GM20431 (cell line): ENCODE measurements at regions not wholly inside any gene's neighbourhood (a gene's known extent, or its start where the extent isn't known, plus 50 kb on each side); places are given as distances from the start of the nearest gene placed in this dataset.
"Not testable (repeated sequence)": the region's sequence is repeated elsewhere in the genome, so short reads cannot be mapped to it uniquely, and the experiment has no call there.

Experiments
- in situ Hi-C: fragments of 300-500 bp; cut with MseI, MboI; formaldehyde crosslinking; loops from one replicate; pipeline ENCODE4 v1.15.0; 2020; ENCODE audit warnings: low sequenced_read_pairs; ENCODE audit not compliant: unreplicated experiment

DNA sequence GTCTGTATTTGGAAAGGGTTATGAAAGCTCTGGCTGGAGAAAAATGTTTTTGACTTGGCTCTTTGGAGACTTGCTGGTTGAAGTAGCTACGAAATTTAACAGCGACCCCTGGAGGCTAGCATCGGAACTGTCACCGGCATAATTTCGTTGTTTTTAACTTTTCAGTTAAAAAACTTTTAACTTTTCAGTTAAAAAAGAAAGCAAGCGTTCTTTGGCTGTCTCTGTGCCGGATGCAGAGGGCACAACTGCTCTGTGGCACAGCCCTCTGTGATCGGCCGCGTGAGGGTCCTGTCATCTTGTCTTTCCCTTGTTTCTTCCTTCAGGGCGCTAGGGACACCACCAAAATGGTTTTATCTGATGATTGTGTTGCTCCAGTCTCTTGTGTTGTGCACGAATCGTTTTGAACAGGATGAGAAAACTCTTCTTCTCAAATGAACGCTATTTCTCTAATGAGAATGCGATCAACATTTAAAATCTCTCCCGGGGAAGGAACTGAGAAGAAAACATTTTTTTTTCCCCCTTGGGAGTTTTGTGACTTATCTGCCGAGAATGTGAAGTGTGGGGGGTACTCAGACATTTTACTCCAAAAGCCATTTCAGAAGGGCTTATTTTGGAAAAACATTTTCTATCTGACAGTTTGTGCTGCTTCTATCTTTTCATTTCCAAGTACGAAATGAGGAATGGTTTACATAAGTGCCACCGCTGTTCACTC is 57.1 kb downstream of the ADCYAP1 start:
- in situ Hi-C loops = no loop called here

- in situ Hi-C loops = no loop called here
These were observed 58.6 kb downstream of the ADCYAP1 start for GRCh38 chr18:963276-963675.

GRCh38 chr18:965921-966758 is 61.5 kb downstream of the ADCYAP1 start:
- in situ Hi-C loops = no loop called here

GRCh38 chr18:966759-967576 is 62.3 kb downstream of the ADCYAP1 start:
- in situ Hi-C loops = no loop called here

DNA sequence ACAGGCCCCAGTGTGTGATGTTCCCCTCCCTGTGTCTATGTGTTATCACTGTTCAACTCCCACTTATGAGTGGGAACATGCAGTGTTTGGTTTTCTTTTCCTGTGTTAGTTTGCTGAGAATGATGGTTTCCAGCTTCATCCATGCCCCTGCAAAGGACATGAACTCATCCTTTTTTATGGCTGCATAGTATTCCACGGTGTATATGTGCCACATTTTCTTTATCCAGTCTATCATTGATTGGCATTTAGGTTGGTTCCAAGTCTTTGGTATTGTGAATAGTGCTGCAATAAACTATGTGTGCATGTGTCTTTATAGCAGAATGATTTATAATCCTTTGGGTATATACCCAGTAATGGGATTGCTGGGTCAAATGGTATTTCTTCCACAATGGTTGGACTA is 64.2 kb downstream of the ADCYAP1 start:
- in situ Hi-C loops = not testable (repeated sequence)

DNA sequence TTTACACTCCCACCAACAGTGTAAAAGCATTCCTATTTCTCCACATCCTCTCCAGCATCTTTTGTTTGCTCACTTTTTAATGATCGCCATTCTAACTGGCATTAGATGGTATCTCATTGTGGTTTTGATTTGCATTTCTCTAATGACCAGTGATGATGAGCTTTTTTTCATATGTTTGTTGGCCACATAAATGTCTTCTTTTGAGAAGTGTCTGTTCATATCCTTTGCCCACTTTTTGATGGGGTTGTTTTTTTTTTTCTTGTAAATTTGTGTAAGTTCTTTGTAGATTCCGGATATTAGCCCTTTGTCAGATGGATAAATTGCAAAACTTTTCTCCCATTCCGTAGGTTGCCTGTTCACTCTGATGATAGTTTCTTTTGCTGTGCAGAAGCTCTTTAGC is 64.6 kb downstream of the ADCYAP1 start:
- in situ Hi-C loops = not testable (repeated sequence)

DNA sequence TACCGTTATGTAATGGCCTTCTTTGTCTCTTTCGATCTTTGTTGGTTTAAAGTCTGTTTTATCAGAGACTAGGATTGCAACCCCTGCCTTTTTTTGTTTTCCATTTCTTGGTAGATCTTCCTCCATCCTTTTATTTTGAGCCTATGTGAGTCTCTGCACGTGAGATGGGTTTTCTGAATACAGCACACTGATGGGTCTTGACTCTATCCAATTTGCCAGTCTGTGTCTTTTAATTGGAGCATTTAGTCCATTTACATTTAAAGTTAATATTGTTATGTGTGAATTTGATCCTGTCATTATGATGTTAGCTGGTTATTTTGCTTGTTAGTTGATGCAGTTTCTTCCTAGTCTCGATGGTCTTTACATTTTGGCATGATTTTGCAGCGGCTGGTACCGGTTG is 69.9 kb downstream of the ADCYAP1 start:
- in situ Hi-C loops = not testable (repeated sequence)

GRCh38 chr18:976393-977128 is 71.9 kb downstream of the ADCYAP1 start:
- in situ Hi-C loops = not testable (repeated sequence)

DNA sequence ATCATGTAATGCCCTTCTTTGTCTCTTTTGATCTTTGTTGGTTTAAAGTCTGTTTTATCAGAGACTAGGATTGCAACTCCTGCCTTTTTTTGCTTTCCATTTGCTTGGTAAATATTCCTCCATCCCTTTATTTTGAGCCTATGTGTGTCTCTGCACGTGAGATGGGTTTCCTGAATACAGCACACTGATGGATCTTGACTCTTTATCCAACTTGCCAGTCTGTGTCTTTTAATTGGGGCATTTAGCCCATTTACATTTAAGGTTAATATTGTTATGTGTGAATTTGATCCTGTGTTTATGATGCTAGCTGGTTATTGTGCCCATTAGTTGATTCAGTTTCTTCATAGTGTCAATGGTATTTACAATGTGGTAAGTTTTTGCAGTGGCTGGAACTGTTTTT is 72.7 kb downstream of the ADCYAP1 start:
- in situ Hi-C loops = not testable (repeated sequence)

GRCh38 chr18:977732-978131 is 73.1 kb downstream of the ADCYAP1 start:
- in situ Hi-C loops = not testable (repeated sequence)

- in situ Hi-C loops = no loop called here
These were observed 75.9 kb downstream of the ADCYAP1 start for GRCh38 chr18:980586-980985.

GRCh38 chr18:984004-984403 is 79.3 kb downstream of the ADCYAP1 start:
- in situ Hi-C loops = no loop called here

- in situ Hi-C loops = no loop called here
These were observed 80.6 kb downstream of the ADCYAP1 start for GRCh38 chr18:985212-985661.

GRCh38 chr18:986051-986450 is 81.4 kb downstream of the ADCYAP1 start:
- in situ Hi-C loops = no loop called here

DNA sequence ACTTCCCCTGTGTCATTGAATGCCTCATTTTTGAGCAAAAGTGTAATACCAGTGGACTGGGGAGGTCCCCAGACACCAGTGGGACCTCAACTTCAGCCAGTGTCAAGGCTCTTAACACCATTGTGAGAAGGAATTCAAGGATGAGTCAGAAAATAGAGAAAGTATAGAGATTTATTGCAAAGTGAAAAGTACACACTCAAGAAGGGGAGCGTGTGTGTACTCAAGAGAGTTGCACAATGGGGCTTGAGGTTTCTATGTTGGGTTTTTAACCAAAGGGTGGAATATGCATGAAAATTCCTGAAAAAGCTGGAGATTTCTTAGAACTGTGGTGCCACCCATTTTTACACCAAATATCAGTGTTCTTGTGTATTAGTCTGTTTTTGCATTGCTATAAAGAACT is 81.9 kb downstream of the ADCYAP1 start:
- in situ Hi-C loops = no loop called here

GRCh38 chr18:987325-988186 is 82.9 kb downstream of the ADCYAP1 start:
- in situ Hi-C loops = no loop called here

- in situ Hi-C loops = no loop called here
These were observed 84.8 kb downstream of the ADCYAP1 start for GRCh38 chr18:989425-989824.

DNA sequence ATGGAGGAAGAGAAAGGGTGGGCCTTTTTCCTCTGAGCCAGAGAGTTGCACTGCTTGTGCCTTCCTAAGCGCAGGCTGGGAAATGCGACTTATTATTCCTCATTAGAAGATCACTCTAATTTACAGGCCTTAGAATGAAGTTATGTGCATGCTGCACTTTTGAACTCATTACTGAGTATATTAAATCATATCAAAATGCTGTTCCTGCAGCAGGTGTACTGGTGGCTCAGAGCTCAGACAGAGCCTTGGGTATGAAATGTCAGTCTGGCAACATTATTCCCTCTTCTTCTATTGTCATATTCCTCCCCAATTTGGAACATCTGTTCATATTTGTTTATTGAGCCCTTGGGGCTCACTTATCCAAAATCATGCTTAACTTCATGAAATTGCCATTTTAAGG is 85.5 kb downstream of the ADCYAP1 start:
- in situ Hi-C loops = no loop called here

GRCh38 chr18:991441-991840 is 86.8 kb downstream of the ADCYAP1 start:
- in situ Hi-C loops = no loop called here
